Fibroblast of lung (primary cell): ENCODE measurements at regions not wholly inside any gene's neighbourhood (a gene's known extent, or its start where the extent isn't known, plus 50 kb on each side); places are given as distances from the start of the nearest gene placed in this dataset.

Source experiments
- DNase-seq, 2 donors: peaks; one replicate each; pipeline versions ENCODE4 v3.0.0 to v3.0.0-alpha.2; 2010; ENCODE audit warnings: low read depth in 2 of 2
- H2AFZ ChIP-seq: 2 replicates; pipeline ENCODE4 v1.5.1; 2012; ENCODE audit warnings: low read length, control low read depth, inconsistent platforms
- H3K27ac ChIP-seq: 2 replicates; pipeline ENCODE4 v1.5.1; 2011; ENCODE audit warnings: low read length, control low read depth; ENCODE audit not compliant: insufficient read depth
- H3K27me3 ChIP-seq: 2 replicates; pipeline ENCODE4 v1.5.1; 2011; ENCODE audit warnings: mild to moderate bottlenecking, low read length; ENCODE audit not compliant: control insufficient read depth, insufficient read depth
- H3K36me3 ChIP-seq: 2 replicates; pipeline ENCODE4 v1.5.1; 2011; ENCODE audit warnings: low read length; ENCODE audit not compliant: control insufficient read depth, insufficient read depth
- H3K4me1 ChIP-seq: 2 replicates; pipeline ENCODE4 v1.5.1; 2011; ENCODE audit warnings: low read length; ENCODE audit not compliant: control insufficient read depth, insufficient read depth; ENCODE audit errors: extremely low read depth
- H3K4me2 ChIP-seq: 2 replicates; pipeline ENCODE4 v1.5.1; 2011; ENCODE audit warnings: low read length, control low read depth; ENCODE audit not compliant: insufficient read depth; ENCODE audit errors: extremely low read depth
- H3K4me3 ChIP-seq, 4 experiments: fragments of 200-600 bp in 1 of 4; sonication (generic) in 1 of 4; replicated peaks in 1 of 4; 2 replicates each; pipeline ENCODE4 v1.5.1; 2011 to 2016; ENCODE audit warnings: low read length in 4 of 4, low read depth in 3 of 4, mild to moderate bottlenecking in 3 of 4, control low read depth in 2 of 4, inconsistent platforms in 1 of 4, mixed read lengths in 1 of 4; ENCODE audit not compliant: insufficient read depth in 1 of 4; ENCODE audit errors: control extremely low read depth in 1 of 4
- H3K79me2 ChIP-seq: 2 replicates; pipeline ENCODE4 v1.5.1; 2012; ENCODE audit warnings: mild to moderate bottlenecking, low read length, inconsistent platforms; ENCODE audit not compliant: control insufficient read depth, insufficient read depth
- H3K9ac ChIP-seq: 2 replicates; pipeline ENCODE4 v1.5.1; 2011; ENCODE audit warnings: mild to moderate bottlenecking, low read length, control low read depth; ENCODE audit not compliant: insufficient read depth
- H3K9me3 ChIP-seq: 2 replicates; pipeline ENCODE4 v1.5.1; 2012; ENCODE audit warnings: low read depth, low read length; ENCODE audit not compliant: control insufficient read depth, insufficient read depth
- H4K20me1 ChIP-seq: 2 replicates; pipeline ENCODE4 v1.5.1; 2011; ENCODE audit warnings: low read length; ENCODE audit not compliant: control insufficient read depth, insufficient read depth; ENCODE audit errors: extremely low read depth
- CTCF ChIP-seq, 2 donors: IDR thresholded peaks in 1 of 2; conservative IDR thresholded peaks in 1 of 2; 1 replicate in 1 of 2; 2 replicates in 1 of 2; pipeline ENCODE4 v1.5.1; 2011 to 2012; ENCODE audit warnings: low read length in 2 of 2, control low read depth in 1 of 2, inconsistent platforms in 1 of 2, low read depth in 1 of 2, mild to moderate bottlenecking in 1 of 2
- EZH2 ChIP-seq: IDR thresholded peaks from 2 replicates; pipeline ENCODE4 v1.5.1; 2012; ENCODE audit warnings: low read length, control low read depth, mild to moderate bottlenecking; ENCODE audit errors: missing control alignments

- H3K36me3 ChIP-seq, result no peaks in the 10 kb centered on the region
- H3K4me1 ChIP-seq, result no peaks in the 10 kb centered on the region
- no peaks in the 10 kb centered on the region for H3K79me2 ChIP-seq
- no peak overlapping the region for H3K9ac ChIP-seq
- H4K20me1 ChIP-seq, result no peaks in the 10 kb centered on the region
- DNase-seq, result peak in 1 of 2 donors; percentile 57
- H3K9me3 ChIP-seq, result no peaks in the 10 kb centered on the region
- no peak overlapping the region for H3K4me3 ChIP-seq
- no peak overlapping the region for H3K4me2 ChIP-seq
- no peak overlapping the region for H3K27ac ChIP-seq
- TF ChIP-seq EZH2 (no peak), CTCF (conservative IDR thresholded peaks at IDR 0.05 in 1 of 2, IDR thresholded peaks at IDR 0.05 in 1 of 2; ENCODE audit: low read depth in 1 of 2, low read length in 2 of 2) (no peak)
- H2AFZ ChIP-seq, result no peak overlapping the region
- no peaks in the 10 kb centered on the region for H3K27me3 ChIP-seq
Observed at GRCh38 chr4:89422441-89422990, 114.9 kb upstream of the GPRIN3 start.

GRCh38 chr4:89420507-89420906 lies 112.9 kb upstream of the GPRIN3 start:
- peak in 1 of 2 donors; percentile 92 for DNase-seq

GRCh38 chr4:89419111-89419695 lies 111.6 kb upstream of the GPRIN3 start:
- Histone ChIP-seq H3K27me3 (no peaks in the 10 kb centered on the region), H3K79me2 (no peaks in the 10 kb centered on the region), H3K27ac (no peak overlapping the region), H2AFZ (no peak overlapping the region), H3K9me3 (no peaks in the 10 kb centered on the region), H3K4me1 (no peaks in the 10 kb centered on the region), H4K20me1 (no peaks in the 10 kb centered on the region), H3K4me2 (no peak overlapping the region), H3K36me3 (no peaks in the 10 kb centered on the region), H3K4me3 (no peak overlapping the region), H3K9ac (no peak overlapping the region)
- no peak for TF ChIP-seq EZH2
- DNase-seq, result no peak

More at GRCh38 chr4:89420507-89420906, 112.9 kb upstream of the GPRIN3 start:
- H3K27me3 ChIP-seq, result no peaks in the 10 kb centered on the region
- H3K36me3 ChIP-seq, result no peaks in the 10 kb centered on the region
- no peaks in the 10 kb centered on the region for H3K9me3 ChIP-seq
- no peak overlapping the region for H2AFZ ChIP-seq
- H4K20me1 ChIP-seq, result no peaks in the 10 kb centered on the region
- TF ChIP-seq CTCF (conservative IDR thresholded peaks at IDR 0.05 in 1 of 2, IDR thresholded peaks at IDR 0.05 in 1 of 2; ENCODE audit: low read depth in 1 of 2, low read length in 2 of 2), result no peak
- no peak for TF ChIP-seq EZH2
- no peak overlapping the region for H3K27ac ChIP-seq
- H3K4me2 ChIP-seq, result no peak overlapping the region
- no peaks in the 10 kb centered on the region for H3K4me1 ChIP-seq
- H3K4me3 ChIP-seq, result no peak overlapping the region
- no peaks in the 10 kb centered on the region for H3K79me2 ChIP-seq
- no peak overlapping the region for H3K9ac ChIP-seq
